Erythroblast (primary cell): ENCODE measurements at regions not wholly inside any gene's neighbourhood (a gene's known extent, or its start where the extent isn't known, plus 50 kb on each side); places are given as distances from the start of the nearest gene placed in this dataset.
"Not testable (repeated sequence)": the region's sequence is repeated elsewhere in the genome, so short reads cannot be mapped to it uniquely, and the experiment has no call there.

Experiments
- DNase-seq, 2 experiments: peaks; one replicate each; lab custom pipeline; 2025; lab: John Stamatoyannopoulos, UW
- GATA1 ChIP-seq: IDR thresholded peaks from 2 replicates; pipeline ENCODE4 v1.6.1; 2011; ENCODE audit warnings: low read depth, mild to moderate bottlenecking, control low read depth, low read length, moderate library complexity
- POLR2A ChIP-seq: IDR thresholded peaks from 2 replicates; pipeline ENCODE4 v1.6.1; 2011; ENCODE audit warnings: mild to moderate bottlenecking, low read length

- TF ChIP-seq POLR2A (no peak), GATA1 (no peak)
- DNase-seq = no peak
These were observed 104.9 kb downstream of the CEP44 start for GRCh38 chr4:174388461-174389145.

GRCh38 chr4:174387721-174388120 lies 104.0 kb downstream of the CEP44 start:
- DNase-seq = no peak
- TF ChIP-seq GATA1 (no peak), POLR2A (no peak)

GRCh38 chr4:174387143-174387542 lies 103.4 kb downstream of the CEP44 start:
- no peak for DNase-seq

GRCh38 chr4:174383783-174384182 lies 100.1 kb downstream of the CEP44 start:
- no peak for DNase-seq
- TF ChIP-seq POLR2A = no peak
- TF ChIP-seq GATA1 = no peak

More at GRCh38 chr4:174387143-174387542, 103.4 kb downstream of the CEP44 start:
- TF ChIP-seq POLR2A (no peak), GATA1 (no peak)

- DNase-seq = not testable (repeated sequence)
These were observed 99.4 kb downstream of the CEP44 start for GRCh38 chr4:174382938-174383605.
